ENCODE measurements at regions not wholly inside any gene's neighbourhood (a gene's known extent, or its start where the extent isn't known, plus 50 kb on each side); places are given as distances from the start of the nearest gene placed in this dataset.
A peak's percentile ranks its signal among the peaks of the same experiment; 100 is the strongest.

- DNase-seq (ENCODE audit: low read depth, low spot score) (peak; percentile 88), FAIRE-seq (peak; percentile 81)
- peak overlapping the region; percentile 42 for H3K27ac ChIP-seq (ENCODE audit: insufficient read depth, low read depth, low read length)
Observed at GRCh38 chr5:33364406-33364805, 76.4 kb upstream of the TARS1 start.

More at GRCh38 chr5:33364406-33364805, 76.4 kb upstream of the TARS1 start:
- ChIA-PET CTCF (interaction anchor here (1.2 kb wide), 1 partner anchor 47 kb away, joined by 3 read pairs; no protein-coding TSS in a partner anchor), POLR2A (no interaction called here)
- Histone ChIP-seq H3K36me3 (ENCODE audit: control insufficient read depth in 2 of 2, extremely low read depth in 1 of 2, insufficient read depth in 2 of 2, low read length in 2 of 2) (no peaks in the 10 kb centered on the region), H3K4me3 (replicated peaks in 1 of 3; ENCODE audit: insufficient read depth in 1 of 3, low read depth in 1 of 3, low read length in 3 of 3) (peak overlapping the region in 1 of 3 experiments; percentile 5), H2AFZ (ENCODE audit: low read depth, low read length) (peak overlapping the region; percentile 2), H3K9me3 (replicated peaks; ENCODE audit: control insufficient read depth, insufficient read depth, low read length) (no peaks in the 10 kb centered on the region), H3K4me1 (ENCODE audit: control insufficient read depth, extremely low read depth, insufficient read depth, low read length) (peaks cover 36% of the 10 kb centered on the region), H4K20me1 (replicated peaks; ENCODE audit: control insufficient read depth, extremely low read depth, insufficient read depth, low read length) (no peaks in the 10 kb centered on the region), H3K79me2 (ENCODE audit: control insufficient read depth, insufficient read depth, low read length) (no peaks in the 10 kb centered on the region), H3K27me3 (ENCODE audit: control insufficient read depth in 2 of 2, insufficient read depth in 2 of 2, low read length in 2 of 2) (no peaks in the 10 kb centered on the region), H3K9me1 (replicated peaks; ENCODE audit: control insufficient read depth, extremely low read depth, insufficient read depth, low read length) (no peaks in the 10 kb centered on the region), H3K4me2 (ENCODE audit: insufficient read depth, low read length) (peak overlapping the region; percentile 49), H3K9ac (replicated peaks; ENCODE audit: extremely low read depth, insufficient read depth, low read length) (no peak overlapping the region)
- no peak for TF ChIP-seq CTCF (IDR thresholded peaks at IDR 0.05; ENCODE audit: extremely low read depth in 1 of 2, insufficient read depth in 1 of 2, low read depth in 1 of 2, low read length in 2 of 2)
- TF ChIP-seq EZH2 (IDR thresholded peaks at IDR 0.05; ENCODE audit: borderline replicate concordance, low read depth, low read length, severe bottlenecking): no peak
- TF ChIP-seq POLR2AphosphoS5 (IDR thresholded peaks at IDR 0.05; ENCODE audit: insufficient read depth, low read depth, low read length): peak; percentile 61
- TF ChIP-seq JUN (IDR thresholded peaks at IDR 0.05; ENCODE audit: borderline replicate concordance, insufficient read depth, insufficient read length, low read depth): peak; percentile 70
- peak; percentile 75 for TF ChIP-seq GATA2 (IDR thresholded peaks at IDR 0.05; ENCODE audit: insufficient read depth, insufficient read length, low read depth, low read length)
- peak; percentile 50 for TF ChIP-seq FOS (IDR thresholded peaks at IDR 0.05; ENCODE audit: borderline replicate concordance, insufficient read depth, low read length)
- intact Hi-C loops (cut with micrococcal nuclease): loop anchor here (1.0 to 2.0 kb wide), 3 partner anchors 43 to 122 kb away; no protein-coding TSS in a partner anchor
- BruUV-seq (replicated peaks): no TSS peak
- dilution Hi-C loops (cut with MboI; ENCODE audit: extremely low pct_ligation_motif_present, low sequenced_read_pairs): no loop called here

Data from endothelial cell of umbilical vein (primary cell).